ENCODE measurements at regions not wholly inside any gene's neighbourhood (a gene's known extent, or its start where the extent isn't known, plus 50 kb on each side); places are given as distances from the start of the nearest gene placed in this dataset.

DNA sequence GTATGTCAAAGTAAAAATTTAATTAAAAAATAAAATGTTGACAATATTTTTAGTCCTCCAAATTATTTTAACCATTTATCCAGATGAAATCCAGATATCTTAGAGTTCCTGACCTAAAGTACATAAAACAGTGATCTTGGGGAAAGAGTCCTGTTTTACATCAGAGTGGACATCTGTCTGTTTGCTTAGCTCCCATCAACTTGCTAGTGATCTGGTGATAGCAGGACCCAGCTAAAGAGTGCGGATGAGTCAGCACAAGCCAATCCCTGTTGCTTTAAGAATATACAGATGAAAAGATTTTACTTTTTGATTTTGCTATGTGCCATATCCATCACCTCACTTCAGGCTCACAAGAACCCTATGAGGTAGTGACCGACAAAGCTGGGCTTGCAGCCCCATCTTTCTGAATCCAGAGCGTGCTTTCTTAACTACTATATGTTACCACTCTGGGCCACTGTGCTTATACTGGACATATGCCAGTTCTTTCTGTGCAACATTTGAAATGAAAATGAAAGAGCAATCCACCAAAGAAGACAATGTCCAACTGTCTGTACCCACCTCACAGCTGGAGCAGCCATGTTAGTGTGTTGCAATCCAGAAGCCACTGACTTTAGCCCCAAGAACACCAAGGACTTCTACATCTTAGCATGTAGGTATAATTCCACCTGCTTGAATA lies 167.6 kb upstream of the SESN3 start:
- TF ChIP-seq, protein P1, sequence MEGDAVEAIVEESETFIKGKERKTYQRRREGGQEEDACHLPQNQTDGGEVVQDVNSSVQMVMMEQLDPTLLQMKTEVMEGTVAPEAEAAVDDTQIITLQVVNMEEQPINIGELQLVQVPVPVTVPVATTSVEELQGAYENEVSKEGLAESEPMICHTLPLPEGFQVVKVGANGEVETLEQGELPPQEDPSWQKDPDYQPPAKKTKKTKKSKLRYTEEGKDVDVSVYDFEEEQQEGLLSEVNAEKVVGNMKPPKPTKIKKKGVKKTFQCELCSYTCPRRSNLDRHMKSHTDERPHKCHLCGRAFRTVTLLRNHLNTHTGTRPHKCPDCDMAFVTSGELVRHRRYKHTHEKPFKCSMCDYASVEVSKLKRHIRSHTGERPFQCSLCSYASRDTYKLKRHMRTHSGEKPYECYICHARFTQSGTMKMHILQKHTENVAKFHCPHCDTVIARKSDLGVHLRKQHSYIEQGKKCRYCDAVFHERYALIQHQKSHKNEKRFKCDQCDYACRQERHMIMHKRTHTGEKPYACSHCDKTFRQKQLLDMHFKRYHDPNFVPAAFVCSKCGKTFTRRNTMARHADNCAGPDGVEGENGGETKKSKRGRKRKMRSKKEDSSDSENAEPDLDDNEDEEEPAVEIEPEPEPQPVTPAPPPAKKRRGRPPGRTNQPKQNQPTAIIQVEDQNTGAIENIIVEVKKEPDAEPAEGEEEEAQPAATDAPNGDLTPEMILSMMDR (IDR thresholded peaks at IDR 0.05): no peak
- DNase-seq: no peak
- Histone ChIP-seq H3K4me3 (no peak overlapping the region), H3K9me3 (no peaks in the 10 kb centered on the region), H3K4me1 (no peaks in the 10 kb centered on the region), H3K36me3 (no peaks in the 10 kb centered on the region), H3K27ac (no peak overlapping the region), H3K27me3 (no peaks in the 10 kb centered on the region)
- ATAC-seq: no peak
- intact Hi-C loops (cut with DNase I): no loop called here

DNA sequence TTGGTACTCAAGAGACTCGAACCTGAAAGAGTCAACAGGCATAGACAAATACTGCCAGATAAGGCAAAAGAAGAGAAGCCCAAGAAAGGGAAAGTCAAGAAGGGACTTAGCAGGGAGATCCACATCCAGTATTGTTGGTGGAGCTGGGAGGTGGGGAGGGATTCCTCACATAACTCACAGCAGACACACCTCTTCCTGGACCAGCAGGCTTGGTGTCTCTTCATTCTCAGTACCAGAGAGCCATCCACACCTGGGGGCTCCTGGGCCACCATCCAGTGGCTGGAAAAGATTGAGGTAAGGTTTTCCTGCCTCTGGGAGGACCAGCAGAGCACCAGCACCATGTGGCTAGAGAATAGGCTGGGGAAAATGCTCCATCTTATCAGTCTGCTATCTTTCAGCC lies 161.6 kb upstream of the SESN3 start:
- DNase-seq (no peak), ATAC-seq (no peak)
- no peaks in the 10 kb centered on the region for H3K4me1 ChIP-seq
- no peaks in the 10 kb centered on the region for H3K36me3 ChIP-seq
- no peak overlapping the region for H3K4me3 ChIP-seq
- H3K9me3 ChIP-seq: no peaks in the 10 kb centered on the region
- intact Hi-C loops (cut with DNase I): no loop called here
- TF ChIP-seq, protein P1 (IDR thresholded peaks at IDR 0.05): no peak
- H3K27ac ChIP-seq: no peak overlapping the region
- no peaks in the 10 kb centered on the region for H3K27me3 ChIP-seq

DNA sequence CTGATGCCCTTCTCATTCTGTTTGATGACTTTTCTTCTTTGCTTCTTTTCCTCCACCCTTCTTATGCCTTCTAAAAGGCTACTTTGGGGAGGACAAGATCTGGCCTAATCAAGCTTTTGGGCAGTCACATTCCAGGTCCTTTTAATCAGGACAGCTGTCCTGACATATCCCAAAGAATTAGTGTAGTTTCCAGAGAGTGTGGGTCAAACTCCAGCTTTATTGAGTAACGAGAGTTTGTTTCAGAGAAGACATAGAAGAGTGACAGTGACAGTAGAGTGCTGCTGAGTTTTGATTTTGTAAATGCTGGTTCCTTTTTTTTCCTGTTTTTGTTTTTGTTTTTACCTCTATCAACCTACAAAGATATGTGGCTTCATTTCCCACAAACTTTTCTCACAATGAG lies 158.4 kb upstream of the SESN3 start:
- Histone ChIP-seq H3K4me3 (no peak overlapping the region), H3K4me1 (no peaks in the 10 kb centered on the region), H3K36me3 (no peaks in the 10 kb centered on the region), H3K9me3 (no peaks in the 10 kb centered on the region), H3K27me3 (no peaks in the 10 kb centered on the region), H3K27ac (no peak overlapping the region)
- intact Hi-C loops (cut with DNase I): no loop called here
- no peak for DNase-seq
- TF ChIP-seq, protein P1 (IDR thresholded peaks at IDR 0.05): no peak
- ATAC-seq: no peak

DNA sequence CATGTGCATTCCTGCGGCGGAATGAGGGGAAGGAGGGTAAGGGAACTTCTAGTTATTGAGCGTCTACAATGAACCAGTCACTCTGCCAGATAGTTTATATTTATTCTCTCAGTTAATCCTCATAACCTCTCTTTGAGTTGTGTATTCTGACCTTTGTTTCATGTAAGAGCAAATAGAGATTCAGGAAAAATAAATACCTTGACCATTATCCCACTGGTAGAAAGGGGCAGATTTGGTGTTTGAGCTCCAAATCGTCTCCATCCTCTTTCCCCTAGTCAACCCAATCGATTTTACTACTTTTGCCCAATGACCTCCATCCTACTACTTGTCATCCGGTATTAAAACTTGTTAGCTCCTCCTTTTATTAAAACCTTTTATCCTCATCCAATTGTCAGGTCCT lies 157.1 kb upstream of the SESN3 start:
- Histone ChIP-seq H3K4me3 (no peak overlapping the region), H3K36me3 (no peaks in the 10 kb centered on the region), H3K9me3 (no peaks in the 10 kb centered on the region), H3K4me1 (no peaks in the 10 kb centered on the region), H3K27me3 (no peaks in the 10 kb centered on the region), H3K27ac (no peak overlapping the region)
- TF ChIP-seq, protein P1 (IDR thresholded peaks at IDR 0.05): no peak
- DNase-seq: no peak
- no peak for ATAC-seq
- intact Hi-C loops (cut with DNase I): no loop called here

DNA sequence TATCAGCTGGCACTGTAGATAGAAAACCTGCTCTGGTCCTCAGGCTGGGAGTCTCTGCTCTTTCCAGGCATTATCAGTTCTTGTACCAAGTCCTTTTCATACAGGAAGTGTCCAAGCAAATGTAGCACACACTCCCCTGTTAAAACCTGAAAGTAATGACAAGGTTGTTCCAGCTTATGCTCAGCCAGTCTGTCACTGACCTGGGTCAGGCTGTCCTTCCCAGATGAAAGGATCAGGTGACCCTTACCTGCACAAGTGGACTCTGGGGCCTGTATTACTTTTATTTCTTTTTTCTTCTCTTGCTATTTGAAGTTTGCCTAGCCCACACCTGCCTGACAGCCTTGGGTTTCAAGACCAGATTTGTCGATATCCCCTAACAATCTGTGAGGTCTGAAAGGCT lies 156.3 kb upstream of the SESN3 start:
- no peak overlapping the region for H3K4me3 ChIP-seq
- no peak for DNase-seq
- H3K36me3 ChIP-seq: no peaks in the 10 kb centered on the region
- H3K9me3 ChIP-seq: no peaks in the 10 kb centered on the region
- intact Hi-C loops (cut with DNase I): no loop called here
- ATAC-seq: no peak
- H3K27me3 ChIP-seq: no peaks in the 10 kb centered on the region
- no peak overlapping the region for H3K27ac ChIP-seq
- no peaks in the 10 kb centered on the region for H3K4me1 ChIP-seq
- TF ChIP-seq, protein P1 (IDR thresholded peaks at IDR 0.05): no peak

DNA sequence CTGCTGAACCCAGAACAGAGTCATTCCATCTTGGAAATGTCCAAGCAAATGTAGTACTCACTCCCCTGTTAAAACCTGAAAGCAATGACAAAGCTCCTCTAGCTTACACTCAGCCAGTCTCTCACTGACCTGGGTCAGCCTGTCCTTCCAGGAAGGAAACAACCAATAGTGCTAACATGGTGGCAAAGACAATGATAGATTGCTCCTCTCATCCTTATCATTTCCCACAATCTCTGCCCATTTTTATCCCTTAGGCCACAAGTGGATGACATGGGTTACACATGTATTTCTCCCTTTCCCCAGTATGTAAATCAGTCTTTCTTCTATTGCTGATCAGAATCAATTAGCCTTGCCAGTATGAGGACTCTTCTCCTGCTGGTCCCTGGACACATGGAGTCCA lies 154.6 kb upstream of the SESN3 start:
- no peaks in the 10 kb centered on the region for H3K4me1 ChIP-seq
- intact Hi-C loops (cut with DNase I): no loop called here
- ATAC-seq (no peak), DNase-seq (no peak)
- H3K4me3 ChIP-seq: no peak overlapping the region
- H3K27ac ChIP-seq: no peak overlapping the region
- H3K27me3 ChIP-seq: no peaks in the 10 kb centered on the region
- H3K9me3 ChIP-seq: no peaks in the 10 kb centered on the region
- TF ChIP-seq, protein P1 (IDR thresholded peaks at IDR 0.05): no peak
- no peaks in the 10 kb centered on the region for H3K36me3 ChIP-seq

All from upper lobe of right lung (tissue), 1 donor.